ENCODE measurements at regions not wholly inside any gene's neighbourhood (a gene's known extent, or its start where the extent isn't known, plus 50 kb on each side); places are given as distances from the start of the nearest gene placed in this dataset.

DNA sequence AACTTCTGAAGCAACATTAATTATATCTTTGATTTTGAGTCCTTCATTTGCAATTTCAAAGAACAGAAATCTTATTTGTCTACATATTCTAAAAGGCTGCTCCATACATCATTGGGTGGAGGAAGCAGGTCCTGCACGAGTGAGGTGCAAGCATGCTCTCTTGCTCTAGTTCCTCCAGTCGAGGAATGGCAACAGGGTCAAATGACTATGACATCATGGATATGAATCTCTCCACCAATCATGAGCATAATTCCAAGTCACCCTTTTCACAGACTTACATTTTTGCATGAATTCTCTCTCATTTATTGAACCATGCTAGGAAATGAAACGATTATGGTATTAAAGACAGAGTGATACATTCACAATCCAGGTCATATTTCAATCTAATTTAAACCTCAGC, 608.8 kb upstream of the SOX11 start:
- TF ChIP-seq, protein P1, sequence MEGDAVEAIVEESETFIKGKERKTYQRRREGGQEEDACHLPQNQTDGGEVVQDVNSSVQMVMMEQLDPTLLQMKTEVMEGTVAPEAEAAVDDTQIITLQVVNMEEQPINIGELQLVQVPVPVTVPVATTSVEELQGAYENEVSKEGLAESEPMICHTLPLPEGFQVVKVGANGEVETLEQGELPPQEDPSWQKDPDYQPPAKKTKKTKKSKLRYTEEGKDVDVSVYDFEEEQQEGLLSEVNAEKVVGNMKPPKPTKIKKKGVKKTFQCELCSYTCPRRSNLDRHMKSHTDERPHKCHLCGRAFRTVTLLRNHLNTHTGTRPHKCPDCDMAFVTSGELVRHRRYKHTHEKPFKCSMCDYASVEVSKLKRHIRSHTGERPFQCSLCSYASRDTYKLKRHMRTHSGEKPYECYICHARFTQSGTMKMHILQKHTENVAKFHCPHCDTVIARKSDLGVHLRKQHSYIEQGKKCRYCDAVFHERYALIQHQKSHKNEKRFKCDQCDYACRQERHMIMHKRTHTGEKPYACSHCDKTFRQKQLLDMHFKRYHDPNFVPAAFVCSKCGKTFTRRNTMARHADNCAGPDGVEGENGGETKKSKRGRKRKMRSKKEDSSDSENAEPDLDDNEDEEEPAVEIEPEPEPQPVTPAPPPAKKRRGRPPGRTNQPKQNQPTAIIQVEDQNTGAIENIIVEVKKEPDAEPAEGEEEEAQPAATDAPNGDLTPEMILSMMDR (IDR thresholded peaks at IDR 0.05): no peak
- no peak for TF ChIP-seq POLR2A (IDR thresholded peaks at IDR 0.05)
